Inferior parietal cortex (tissue), 1 donor: ENCODE measurements at regions not wholly inside any gene's neighbourhood (a gene's known extent, or its start where the extent isn't known, plus 50 kb on each side); places are given as distances from the start of the nearest gene placed in this dataset.

Source experiments
- DNase-seq: peaks from one replicate; pipeline ENCODE4 v3.0.0-alpha.2; 2016; ENCODE audit errors: extremely low spot score

DNA sequence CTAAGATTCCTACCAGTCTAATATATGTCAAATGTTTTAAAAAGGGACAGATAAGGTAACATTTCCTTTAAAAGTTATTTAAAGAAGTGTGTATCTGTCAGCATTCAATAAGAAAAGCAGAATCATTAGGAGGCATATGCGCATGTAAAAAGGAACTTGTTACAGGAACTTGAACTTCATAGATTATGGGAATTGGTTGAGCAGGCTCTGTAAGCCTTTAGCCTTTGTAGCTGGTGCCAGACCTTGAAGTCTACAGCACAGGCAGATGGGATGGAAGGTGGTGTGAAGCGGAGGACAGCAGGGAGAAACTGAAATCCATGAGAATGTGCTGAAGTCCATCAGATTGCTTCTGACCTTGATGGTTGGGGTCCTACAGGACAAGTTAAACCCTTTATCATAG lies 138.3 kb upstream of the ST6GAL2 start:
- no peak for DNase-seq

DNA sequence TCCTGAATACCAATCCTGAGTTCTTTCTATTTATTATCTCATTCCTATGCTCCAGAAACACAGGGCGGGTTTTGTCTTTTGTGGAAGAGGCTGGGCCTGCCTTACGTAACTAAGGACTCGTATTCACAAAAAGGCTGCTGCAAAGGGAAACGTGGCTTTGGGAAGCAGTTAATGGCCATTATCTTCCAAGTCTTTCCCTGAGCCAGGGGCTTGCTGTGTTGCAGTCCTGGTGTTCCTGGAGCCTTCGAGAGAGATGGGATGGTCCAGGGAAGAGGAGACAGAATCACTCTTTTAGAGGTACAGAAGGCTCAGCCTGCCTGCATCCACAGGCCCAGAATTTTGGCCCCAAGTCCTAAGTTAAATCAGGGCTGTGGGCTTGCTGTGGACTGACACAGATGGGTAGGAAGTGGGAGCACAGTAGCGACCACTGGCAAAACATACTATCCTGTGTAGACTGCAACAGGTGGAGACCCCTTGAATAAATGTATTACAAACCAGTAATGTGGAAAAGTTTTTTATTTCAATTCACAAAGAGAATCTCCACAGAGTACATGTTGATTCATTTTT lies 139.4 kb upstream of the ST6GAL2 start:
- no peak for DNase-seq

DNA sequence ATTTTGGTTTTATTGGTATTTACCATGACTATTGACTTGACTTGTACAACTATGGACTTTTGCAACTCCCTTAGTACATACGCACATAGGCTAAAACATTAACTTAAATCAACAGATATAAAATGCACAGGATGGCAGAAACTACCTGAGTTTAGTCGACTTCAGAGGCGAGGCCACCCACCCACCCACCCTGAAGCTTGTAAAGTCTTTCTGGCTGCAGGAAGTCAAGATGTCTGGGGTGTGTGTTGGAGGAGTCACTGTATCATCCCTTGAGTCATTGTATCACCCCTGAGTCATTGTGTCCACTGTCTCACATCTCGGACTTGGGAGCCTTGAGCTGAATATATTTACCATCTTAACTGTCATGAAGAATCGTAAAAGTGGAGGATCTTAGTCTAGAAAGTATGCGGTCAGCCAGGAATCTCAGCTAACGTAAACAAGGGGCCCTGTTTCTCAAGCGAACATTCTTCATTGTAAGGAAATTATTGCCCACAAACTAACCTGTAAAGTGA lies 140.0 kb upstream of the ST6GAL2 start:
- no peak for DNase-seq

- no peak for DNase-seq
Observed at GRCh38 chr2:107027205-107027604, 141.2 kb upstream of the ST6GAL2 start.

DNA sequence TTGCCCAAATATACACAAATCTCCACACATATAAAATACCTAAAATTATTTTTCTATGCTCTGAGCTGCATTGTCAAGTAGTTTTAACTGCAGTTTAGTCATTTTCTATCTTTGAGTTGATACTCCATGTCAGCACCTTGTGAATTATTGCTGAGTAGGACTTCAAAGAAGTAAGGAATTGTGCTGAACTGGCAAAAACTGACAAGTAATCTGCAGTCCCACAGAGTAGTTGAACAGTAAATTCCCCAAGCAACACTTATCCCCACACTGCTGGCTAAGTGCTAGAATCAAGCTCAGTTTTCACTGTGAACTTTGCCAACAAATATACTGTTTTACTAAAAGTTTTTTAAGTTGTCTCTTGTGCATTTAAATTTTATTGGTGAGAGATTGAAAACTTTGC lies 141.8 kb upstream of the ST6GAL2 start:
- DNase-seq, result no peak

GRCh38 chr2:107028661-107029060 lies 142.7 kb upstream of the ST6GAL2 start:
- no peak for DNase-seq

GRCh38 chr2:107036293-107036692 lies 150.3 kb upstream of the ST6GAL2 start:
- DNase-seq, result peak; percentile 15

GRCh38 chr2:107062173-107062572 lies 176.2 kb upstream of the ST6GAL2 start:
- DNase-seq, result no peak

- no peak for DNase-seq
Observed at GRCh38 chr2:107062599-107063220, 176.7 kb upstream of the ST6GAL2 start.

DNA sequence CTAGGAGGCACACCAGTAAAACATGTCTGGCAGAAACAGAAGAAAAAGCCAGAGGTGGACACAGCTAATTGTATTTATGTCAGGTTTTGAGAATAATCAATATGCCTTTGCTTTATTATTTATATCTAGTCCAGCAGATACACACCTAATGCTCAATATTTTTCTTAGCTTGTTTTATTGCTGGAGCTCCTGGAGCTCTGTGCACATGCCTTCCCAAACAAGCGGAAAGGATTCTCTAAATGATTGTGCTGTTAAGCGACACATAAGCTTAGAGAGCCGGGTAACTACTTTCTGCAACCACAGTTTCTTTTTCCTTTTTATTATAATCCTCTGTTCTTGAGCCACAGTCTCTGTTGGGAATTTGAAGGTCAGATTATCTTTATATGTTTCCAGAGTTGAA lies 177.3 kb upstream of the ST6GAL2 start:
- no peak for DNase-seq

DNA sequence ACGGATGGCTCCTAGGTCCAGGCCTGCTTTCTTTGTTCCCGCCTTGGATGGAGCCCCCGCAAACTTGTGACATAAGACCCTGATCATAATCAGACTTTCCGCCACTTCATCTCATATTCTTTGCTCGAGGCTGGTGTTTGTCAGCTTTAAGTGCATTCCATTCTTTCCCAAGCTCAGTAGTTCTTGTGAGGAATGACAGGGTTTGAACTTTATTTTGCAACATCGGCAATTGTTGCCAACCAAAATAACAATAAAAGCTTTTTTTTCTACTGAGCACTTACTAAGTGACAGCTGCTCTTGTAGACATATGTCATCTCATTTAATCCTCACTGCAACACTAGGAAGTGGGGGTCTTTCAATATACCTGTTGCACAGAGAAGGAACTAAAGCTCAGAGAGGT lies 178.8 kb upstream of the ST6GAL2 start:
- no peak for DNase-seq

DNA sequence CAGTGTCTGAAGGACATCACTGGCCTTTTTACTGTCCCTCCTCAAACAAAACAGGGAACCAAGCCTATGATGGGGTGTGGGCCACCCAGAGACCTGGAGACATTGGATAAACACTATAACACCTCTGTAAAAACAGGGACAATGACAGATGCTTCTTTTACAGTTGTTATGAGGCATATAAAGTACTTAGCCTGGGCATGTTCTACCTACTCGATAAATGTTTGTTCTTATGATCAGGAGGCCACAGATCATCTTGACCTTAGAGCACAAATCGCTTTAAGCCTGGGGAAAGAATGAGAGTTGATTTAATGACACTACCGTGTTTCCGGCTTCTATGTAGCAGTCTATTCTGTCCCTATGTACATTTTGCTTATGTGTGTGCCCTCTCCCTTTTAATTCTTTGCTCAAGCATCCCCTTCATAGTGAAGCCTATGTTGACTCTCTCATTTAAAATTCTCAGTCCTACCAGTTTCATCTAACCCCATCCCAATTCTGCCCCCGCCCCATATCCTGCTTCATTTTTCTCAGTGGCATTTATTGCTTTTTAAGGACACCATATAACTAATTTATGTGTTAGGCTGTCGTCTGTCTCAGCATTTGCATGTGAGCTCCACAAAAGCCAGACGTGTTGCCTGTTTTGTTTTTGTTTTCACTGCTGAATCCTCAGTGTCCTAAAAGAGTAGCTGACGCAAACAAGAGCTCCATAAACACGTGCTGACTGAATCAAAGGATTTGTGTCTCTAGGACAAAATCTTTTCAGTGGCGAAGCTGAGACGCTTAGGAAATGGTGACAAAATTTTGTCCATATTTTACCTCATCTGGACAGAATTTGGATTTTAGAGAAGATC lies 182.3 kb upstream of the ST6GAL2 start:
- DNase-seq, result no peak

DNA sequence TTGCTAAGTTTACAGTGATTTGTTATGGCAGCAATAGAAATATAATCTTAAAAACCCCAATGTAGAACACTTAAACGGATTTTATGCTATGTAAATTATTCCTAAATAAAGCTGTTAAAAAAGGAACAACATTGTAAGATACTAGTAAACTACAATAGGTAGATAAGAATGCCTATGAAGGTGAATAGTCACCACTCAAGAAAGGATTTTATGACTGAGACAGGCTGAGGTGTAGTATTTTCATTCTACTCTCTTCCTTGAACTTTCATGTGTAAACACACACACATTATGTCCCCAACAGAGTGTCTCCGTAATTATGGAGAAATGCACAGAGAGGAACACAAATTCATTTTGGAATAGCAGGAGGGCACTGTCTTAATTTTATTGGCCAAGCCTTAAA lies 183.9 kb upstream of the ST6GAL2 start:
- DNase-seq, result no peak

- DNase-seq, result no peak
Observed at GRCh38 chr2:107072150-107072940, 186.4 kb upstream of the ST6GAL2 start.

- no peak for DNase-seq
Observed at GRCh38 chr2:107078584-107078983, 192.6 kb upstream of the ST6GAL2 start.

GRCh38 chr2:107086497-107086896 lies 200.5 kb upstream of the ST6GAL2 start:
- DNase-seq, result no peak

- no peak for DNase-seq
Observed at GRCh38 chr2:107088156-107088555, 202.2 kb upstream of the ST6GAL2 start.

GRCh38 chr2:107091163-107091864 lies 205.3 kb upstream of the ST6GAL2 start:
- DNase-seq, result no peak

GRCh38 chr2:107093426-107093957 lies 207.5 kb upstream of the ST6GAL2 start:
- DNase-seq, result no peak

DNA sequence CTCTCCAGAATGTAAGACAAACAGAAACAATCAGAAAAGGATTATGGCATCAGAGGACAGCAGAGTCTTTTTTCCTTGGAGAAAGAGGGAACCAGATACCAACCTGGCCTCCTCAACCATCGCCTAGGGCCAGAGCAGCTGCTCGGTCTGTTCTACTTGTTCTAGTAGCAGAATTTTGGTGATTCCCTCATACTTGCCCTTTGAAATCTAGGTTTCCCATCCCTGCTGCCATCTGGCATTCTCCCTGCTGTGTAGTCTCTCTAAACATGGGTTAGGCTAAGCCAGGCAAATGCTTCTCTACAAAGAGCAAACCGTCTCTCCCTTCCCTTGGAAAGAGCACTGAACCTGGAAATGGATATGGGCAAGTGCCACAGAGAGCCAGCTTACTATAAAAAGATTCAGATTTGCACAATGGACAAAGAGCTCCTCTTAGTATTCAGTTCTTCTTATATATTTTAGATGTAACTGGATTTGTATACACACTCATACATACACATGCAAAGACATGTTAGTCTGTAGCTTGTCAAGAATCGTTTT lies 208.6 kb upstream of the ST6GAL2 start:
- DNase-seq, result no peak

DNA sequence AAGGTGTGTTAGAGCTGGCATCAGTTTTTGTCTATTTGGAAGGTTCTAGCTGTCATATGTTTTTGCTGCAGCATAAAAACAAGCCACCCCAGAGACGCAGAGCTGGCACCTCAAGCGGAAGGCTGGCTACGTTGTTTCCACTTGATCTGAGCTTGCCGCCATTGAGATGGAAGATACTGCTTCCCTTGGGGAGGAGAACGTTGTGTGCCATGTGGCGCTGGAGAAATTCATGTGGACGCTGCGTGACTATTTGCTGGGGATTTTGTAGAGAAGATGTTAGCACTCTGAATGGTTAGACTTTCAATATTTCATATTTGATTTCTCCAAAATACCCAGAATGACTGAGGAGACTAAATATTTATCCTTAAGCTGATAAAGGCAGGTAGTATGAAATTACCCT lies 216.2 kb upstream of the ST6GAL2 start:
- no peak for DNase-seq
